GM18517 (cell line): ENCODE measurements at regions not wholly inside any gene's neighbourhood (a gene's known extent, or its start where the extent isn't known, plus 50 kb on each side); places are given as distances from the start of the nearest gene placed in this dataset.
"Not testable (repeated sequence)": the region's sequence is repeated elsewhere in the genome, so short reads cannot be mapped to it uniquely, and the experiment has no call there.

Source experiments
- ATAC-seq: cut with Tn5 transposase; IDR thresholded peaks from one replicate; pipeline ENCODE4 v1.9.1; 2021; ENCODE audit warnings: mild to moderate bottlenecking, moderate library complexity; ENCODE audit not compliant: unreplicated experiment

DNA sequence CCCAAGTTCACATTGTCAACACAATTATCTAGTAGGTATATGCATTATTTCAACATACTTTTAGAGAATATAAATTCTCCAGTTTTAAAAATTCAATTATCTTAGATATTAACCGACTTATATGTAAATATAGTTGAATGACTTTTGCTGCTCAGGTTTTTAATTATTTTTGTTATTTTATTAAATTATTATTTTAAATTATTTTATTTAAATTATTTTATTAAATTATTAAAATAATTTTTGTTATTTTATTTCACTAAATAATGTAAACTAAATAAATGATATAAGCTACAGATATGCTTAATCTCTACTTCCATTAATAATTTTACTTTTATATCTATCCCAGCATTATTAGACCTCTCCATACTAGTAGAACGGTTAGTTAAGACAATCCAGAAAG lies 544.3 kb upstream of the ARRDC3 start:
- ATAC-seq: no peak

DNA sequence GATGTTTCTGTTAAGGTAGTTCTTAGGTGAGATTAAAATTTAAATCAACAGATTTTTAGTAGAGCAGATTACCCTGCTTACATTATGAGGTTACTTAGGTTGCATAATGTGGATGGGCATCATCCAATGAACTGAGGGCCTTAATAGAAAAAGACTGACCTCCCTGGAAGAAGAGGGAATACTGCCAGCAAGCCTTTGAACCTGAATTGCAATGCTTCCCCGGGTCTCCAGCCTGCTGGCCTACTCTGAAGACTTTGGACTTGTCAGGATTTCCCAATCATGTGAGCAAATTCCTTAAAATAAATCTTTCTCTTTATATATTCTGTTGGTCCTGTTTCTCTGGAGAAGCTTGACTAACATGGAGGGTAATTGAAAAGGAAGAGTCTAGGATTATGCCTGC lies 542.1 kb upstream of the ARRDC3 start:
- no peak for ATAC-seq

DNA sequence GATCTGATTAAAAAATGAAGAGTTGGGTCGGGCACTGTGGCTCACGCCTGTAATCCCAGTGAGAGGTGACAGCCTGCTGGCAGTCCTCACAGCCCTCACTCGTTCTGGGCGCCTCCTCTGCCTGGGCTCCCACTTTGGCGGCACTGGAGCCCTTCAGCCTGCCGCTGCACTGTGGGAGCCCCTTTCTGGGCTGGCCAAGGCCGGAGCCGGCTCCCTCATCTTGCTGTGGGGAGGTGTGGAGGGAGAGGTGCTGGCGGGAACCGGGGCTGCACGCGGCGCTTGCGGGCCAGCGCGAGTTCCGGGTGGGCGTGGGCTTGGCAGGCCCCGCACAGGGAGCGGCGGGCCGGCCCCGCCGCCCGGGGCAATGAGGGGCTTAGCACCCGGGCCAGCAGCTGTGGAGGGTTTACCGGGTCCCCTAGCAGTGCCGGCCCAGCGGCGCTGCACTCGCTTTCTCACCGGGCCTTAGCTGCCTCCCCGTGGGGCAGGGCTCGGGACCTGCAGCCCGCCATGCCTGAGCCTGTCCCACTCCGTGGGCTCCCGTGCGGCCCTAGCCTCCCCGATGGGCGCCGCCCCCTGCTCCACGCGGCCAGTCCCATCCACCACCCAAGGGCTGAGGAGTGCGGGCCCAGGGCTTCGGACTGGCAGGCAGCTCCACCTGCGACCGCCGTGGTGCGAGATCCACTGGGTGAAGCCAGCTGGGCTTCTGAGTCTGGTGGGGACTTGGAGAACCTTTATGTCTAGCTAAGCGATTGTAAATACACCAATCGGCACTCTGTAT lies 534.1 kb upstream of the ARRDC3 start:
- ATAC-seq: not testable (repeated sequence)

DNA sequence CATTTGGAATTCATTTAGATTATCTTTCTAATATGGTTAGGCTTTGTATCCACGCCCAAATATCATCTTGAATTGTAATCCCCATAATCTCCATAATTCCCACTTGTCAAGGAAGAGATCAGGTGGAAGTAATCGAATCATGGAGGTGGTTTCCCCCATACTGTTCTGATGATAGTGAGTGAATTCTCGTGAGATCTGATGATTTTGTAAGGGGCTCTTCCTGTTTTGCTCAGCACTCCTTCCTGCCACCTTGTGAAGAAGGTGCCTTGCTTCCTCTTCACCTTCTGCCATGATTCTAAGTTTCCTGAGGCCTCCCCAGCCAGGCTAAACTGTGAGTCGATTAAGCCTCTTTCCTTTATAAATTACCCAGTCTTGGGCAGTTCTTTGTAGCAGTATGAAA lies 527.5 kb upstream of the ARRDC3 start:
- no peak for ATAC-seq

DNA sequence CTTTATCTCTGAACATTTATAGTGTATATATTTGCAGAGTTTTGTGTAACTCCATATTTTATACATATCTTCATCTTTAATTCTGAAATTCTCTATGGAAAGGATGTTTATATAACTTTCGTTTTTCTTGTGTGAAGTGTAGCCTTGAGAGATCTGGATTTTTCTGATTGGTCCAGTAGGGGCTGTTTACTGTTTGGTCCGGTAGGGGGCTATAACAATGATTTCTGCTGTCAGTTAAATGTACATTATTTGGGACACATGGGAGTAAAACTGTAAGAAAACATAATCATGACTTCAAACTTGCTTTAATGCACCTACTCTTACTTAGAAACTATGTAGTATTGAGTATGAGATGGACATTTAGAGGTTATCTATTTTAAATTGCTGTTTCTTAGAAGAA lies 527.1 kb upstream of the ARRDC3 start:
- ATAC-seq: no peak

DNA sequence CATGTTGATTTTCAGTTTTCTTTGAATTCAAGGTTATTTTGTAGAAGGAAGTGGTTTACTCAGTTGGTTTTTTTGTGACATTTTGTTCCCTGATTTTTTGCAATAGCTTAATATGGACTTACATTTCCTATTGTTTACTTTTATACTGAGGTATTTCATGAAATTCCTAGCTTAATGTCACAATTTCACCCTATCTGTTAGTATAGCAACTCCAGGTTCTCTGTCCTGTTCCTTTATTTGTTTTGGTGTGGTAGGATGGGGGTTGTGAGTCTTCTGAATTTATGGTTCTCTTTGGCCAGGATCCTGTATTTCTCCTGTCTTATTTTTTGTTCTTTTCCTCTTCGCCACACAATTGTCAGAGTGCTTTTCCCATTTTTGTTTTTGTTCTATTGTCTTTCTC lies 523.4 kb upstream of the ARRDC3 start:
- no peak for ATAC-seq

DNA sequence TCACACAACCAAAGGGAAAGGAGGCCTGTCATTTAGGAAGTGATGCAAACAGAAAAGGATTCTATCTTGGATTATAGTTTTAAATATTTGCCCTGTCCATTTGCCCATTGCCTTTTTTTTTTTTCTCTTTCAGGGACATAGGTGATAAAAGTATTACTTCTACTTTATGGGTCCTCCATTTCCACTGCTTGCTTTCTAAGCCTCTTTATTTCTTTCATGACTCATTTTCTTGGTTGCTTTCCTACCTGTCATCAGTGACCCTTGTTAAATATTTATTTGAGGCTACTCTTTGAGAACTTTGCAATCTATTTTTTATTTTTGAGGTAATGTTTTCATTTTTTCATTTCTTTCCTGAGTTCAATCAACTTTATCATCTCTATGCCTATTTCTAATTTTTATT lies 522.9 kb upstream of the ARRDC3 start:
- no peak for ATAC-seq

DNA sequence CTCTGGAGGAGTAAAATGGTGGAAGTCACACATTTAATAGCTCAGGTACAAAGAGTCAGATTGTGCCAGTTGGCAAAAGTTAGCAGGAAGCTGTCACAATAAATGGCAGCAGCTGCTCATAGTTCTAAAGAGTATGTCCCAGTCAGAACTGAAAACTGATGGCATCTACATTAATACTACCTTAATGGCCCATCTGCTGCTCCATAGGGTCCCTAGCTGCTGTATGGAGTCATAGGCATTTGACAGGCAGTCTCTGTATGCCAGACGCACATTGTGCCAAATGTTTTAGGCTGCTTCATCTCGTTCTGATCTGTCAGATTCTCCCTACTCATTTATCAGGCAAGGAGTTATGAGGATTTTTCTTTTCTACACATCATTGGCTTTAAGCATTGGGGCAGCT lies 515.8 kb upstream of the ARRDC3 start:
- ATAC-seq: no peak

DNA sequence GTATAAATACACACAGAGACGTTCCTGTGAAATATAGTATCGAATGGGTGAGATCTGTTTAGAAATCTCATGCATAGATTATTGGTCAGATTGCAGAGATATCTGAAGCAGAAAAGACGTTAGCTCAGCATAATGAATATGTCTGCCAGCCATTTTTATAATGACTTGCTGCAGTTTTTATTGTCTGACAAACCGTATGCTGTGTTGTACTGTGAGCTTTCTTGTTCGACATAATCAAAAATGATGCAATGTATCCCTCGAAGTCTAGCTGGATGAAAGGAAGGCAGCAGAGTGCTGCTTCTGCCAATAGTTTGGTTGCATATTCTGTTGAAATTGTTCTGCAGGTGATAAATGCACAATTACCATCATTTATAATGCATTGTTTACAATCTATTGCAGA lies 514.9 kb upstream of the ARRDC3 start:
- ATAC-seq: no peak

DNA sequence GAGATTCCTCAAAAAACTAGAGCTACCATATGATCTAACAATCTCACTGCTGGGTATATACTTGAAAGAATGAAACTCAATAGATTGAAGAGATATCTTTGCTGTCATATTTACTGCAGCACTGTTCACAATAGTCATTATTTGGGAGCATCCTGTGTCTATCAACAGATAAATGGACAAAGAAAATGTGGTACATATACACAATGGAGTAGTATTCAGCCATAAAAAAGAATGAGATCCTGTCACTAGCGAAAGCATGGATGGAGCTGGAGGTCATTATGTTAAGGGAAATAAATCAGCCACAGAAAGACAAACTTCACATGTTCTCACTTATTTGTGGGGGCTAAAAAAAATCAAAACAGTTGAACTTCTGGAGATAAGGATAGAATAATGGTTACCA lies 505.7 kb upstream of the ARRDC3 start:
- no peak for ATAC-seq

DNA sequence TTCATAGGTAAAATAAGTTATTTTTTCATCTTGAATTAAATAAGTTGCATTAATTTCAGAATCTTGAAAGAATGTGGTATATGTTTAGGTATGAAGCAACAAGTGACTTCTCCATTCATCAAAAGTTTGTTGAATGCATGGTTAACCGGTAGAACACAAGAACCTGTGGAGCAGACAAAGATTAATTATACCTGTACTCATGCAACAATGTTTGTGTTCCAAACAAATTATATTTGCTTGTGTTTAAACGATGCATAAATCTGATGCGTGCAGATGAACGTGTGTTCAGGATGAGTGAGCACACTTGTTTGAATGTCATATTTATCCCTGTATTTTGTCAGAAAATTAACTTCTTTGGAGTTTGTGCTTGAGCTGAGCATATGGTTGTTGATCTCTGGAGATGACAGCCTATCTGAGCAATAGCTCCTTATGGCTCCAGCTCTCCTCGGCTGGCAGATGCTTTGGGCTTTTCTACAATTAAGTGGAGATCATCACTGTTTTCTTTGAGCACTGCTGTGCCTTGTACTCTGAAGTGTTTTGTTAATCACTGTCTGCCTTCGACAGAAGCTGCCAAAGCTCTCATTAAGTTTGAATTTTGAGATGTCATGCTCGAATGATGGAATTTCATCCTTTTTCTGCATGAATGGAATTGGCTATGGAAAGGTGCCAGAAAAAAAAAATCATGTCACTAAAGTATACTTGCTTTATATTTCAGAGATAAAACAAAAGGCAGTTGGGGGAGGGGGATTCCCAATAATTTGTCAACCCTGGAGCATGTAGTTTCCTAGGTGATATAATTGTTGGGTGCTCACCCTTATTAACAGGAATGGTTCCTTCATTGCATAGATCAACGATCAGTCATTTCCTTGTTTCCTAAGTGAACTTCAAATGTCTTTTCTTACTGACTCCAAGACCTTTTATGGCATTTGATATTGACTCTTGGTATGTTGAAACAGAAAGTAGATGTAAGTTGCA lies 502.5 kb upstream of the ARRDC3 start:
- no peak for ATAC-seq

DNA sequence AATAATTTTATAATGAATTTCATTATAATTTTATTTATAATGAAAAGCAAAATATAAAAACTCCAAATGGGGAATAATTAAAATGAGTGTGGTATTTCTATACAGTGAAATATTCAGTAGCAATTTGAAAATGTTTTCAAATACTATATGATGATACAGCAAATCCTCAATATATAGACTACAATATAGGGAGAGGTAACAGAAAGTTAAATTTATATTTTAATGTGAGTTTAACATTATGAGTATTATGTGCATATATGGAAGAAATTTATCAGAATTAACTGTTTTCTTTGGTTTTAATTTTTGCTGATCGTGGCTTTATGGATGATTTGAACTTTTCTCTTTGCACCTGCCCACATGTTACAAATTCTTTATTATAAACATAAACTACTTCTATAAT lies 500.9 kb upstream of the ARRDC3 start:
- ATAC-seq: no peak

DNA sequence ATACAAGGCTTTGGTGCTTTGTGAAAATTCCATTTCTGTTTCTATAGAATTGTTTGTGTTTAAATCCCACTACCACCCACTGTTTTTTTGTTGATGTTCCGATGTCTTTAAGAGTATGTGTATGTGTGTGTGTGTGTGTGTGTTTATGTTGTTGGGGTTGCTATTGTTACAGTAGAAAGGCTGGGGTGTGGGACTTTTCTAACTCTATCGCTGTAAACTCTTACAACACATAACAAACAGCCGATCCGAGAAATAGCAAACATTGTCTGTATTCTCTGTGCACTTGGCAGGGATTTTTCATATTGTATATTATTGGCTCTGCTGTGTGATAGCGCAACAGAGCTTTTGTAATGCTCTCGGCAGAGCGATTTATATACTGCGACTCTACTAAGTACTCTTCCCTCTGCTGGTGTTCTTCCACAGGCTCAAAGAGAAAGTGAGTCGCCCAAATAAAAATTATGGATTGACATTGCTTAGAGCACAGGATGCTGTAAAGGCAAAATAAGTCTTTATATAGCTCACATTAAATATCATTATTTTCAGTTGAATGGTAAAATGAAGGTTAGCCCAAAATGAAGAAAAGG lies 492.2 kb upstream of the ARRDC3 start:
- ATAC-seq: no peak

DNA sequence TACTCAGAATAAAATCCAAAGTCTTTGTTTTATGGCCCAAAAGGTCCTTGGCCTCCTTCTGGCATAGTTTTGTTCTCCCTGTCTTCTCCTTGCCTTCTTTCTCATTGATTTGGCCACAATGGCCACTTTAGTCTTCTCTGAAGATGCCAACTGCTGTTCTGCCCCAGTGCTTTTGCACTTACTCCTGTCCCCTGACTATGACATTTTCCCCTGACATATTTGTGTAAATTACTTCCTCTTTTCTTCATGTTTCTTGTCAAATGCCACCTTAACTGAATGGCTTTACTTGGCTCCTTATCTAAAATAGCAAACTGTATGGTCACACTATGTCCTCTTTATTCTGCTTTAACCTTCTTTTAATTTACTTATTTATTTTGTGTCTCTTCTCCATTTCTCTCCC lies 484.7 kb upstream of the ARRDC3 start:
- no peak for ATAC-seq

DNA sequence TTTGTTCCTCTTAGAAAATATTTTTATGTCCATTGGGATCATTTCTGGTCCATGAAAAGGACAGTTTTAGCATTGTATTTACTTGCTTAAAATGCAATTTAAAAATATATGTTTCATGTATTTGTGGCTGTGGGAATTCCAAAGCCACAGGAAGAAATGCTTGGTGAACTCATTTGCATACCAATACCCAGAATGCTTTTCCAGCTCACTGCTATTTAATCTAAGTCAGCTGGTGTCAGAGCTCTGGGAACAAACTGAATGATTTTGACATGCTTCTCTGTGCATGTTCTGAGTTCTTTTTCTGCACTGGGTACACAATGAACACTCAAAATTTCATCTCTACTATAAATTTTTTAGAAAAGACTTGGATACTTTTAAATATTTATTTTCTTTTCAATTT lies 482.8 kb upstream of the ARRDC3 start:
- ATAC-seq: no peak

DNA sequence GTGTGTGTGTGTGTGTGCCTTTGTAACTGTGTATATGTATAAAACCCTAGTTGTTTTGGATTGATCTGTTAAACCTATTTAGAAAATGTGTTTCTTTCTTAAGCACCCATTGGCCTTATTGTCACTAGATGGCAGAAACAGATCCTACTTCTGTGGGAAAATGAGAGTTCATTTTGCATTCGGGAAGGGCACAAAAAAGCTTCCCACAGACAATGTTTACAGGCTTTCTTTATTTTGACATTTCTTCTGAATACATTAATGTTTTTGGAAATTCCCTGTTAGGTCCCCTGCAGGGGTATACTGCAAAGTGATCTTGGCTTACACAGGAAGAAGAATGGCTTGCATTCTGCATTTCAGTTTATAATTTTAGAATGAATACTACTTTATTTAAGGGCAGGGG lies 481.8 kb upstream of the ARRDC3 start:
- no peak for ATAC-seq

DNA sequence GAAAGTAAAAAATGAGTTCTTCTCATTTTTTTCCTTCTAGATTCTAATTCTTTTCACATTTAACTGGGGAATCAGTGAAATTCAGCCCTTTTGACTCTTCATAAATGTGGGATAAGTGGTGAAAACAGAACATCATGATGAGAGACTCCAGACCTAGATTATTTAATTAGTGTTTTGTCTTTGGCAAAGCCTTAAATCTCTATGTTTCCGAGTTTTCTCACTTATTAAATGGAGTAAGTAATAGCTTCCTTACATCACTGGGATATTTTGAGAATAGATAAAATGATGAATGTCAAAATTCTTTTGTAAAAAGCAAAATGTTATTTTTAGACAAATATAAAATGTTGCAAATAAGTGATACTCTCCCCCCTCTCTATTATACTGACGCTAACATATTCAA lies 468.6 kb upstream of the ARRDC3 start:
- ATAC-seq: no peak

DNA sequence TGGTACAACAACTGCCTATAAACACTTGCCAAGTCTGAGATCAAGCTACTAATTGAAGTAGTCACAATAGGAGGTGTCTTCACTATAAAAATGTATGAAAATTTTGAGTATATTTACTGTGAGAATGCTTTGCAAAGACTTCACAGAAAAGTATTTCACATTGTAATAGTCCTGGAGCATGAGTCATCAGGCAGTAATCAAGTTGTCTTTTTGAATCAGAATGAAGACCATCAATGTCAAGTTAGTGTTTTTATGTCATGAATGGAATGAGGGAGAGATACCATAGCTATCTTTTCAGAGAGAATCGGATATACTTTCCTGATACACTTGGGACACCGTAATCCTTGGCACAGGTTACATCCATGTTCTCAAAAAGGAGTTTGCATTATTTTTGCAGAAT lies 466.9 kb upstream of the ARRDC3 start:
- no peak for ATAC-seq

DNA sequence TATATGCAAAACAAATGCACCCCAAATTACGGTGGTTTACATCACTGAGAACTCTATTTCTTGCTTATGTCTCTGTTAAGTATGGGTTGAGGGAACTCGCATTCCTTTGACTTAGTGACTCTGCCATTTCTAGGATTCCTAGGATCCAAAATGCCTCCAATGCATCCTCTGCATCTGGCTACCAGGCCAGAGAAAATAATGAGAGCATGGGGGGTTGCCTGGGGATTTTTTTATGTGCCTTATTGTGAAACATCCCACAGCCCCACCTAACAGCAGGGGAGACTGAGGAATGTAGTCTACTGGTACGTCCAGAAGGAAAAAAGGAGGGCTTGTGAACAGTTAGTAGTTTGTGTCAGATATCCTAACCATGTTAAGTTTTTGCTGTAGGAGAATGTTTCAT lies 466.0 kb upstream of the ARRDC3 start:
- no peak for ATAC-seq

DNA sequence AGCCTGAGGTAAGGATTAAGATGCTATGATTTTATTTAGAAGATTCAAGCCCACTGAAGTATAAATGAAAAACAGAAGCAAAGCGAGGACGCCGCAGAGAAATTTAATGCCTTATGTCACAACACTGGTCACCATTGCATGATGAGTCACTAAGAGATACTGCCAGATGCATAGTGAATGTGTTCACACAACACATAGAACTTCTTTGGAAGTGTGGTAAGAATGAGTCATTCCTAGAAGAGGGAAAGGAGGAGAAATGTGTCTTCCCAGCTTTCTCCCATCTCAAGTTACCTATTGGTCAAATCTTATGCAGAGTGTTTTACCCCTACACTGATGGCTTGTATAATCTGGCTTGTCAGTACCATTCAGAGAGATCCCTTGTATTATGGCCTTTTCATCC lies 465.3 kb upstream of the ARRDC3 start:
- no peak for ATAC-seq

DNA sequence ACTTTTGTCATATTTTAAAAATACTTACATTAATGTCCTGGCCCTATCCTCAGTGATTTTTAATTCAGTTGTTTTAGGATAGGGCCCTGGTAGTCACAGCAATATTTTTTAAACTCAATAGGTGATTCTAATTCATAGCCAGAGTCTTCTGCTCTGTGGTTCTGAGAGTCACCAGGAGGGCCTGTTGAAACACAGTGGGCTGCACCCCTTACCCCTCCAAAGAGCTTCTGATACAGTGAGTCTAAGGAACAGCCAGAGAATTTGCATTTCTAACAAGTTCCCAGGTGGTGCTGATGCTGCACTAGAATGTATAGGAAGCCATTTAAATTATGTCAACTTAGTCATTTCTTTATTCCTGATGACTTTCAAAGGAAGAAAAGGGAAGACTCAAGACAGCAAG lies 458.3 kb upstream of the ARRDC3 start:
- ATAC-seq: no peak

DNA sequence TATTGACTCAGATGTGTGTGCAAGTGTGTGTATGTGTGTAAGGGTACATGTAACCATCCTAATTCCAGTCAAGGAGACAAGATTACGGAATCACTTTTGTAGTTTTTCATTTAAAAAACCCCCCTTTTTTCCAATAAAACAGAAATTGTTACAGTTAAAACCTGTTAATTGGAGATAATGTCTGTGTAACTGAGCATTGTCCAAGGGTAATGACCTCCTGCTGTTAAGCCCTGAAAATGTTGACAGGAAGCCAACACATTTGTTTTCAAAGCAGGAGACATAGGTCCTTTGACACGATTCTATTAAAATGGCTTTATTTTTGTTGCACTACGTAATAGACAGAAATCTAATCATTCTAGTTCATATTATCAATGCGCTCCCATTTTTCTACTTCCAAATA lies 457.3 kb upstream of the ARRDC3 start:
- ATAC-seq: no peak
